ENCODE measurements at regions not wholly inside any gene's neighbourhood (a gene's known extent, or its start where the extent isn't known, plus 50 kb on each side); places are given as distances from the start of the nearest gene placed in this dataset.

- H2BK5ac ChIP-seq (ENCODE audit: low read depth, low read length, poor library complexity, severe bottlenecking) = no peak overlapping the region
- no peak overlapping the region for H3K4me2 ChIP-seq (ENCODE audit: low read depth, low read length)
- H4K8ac ChIP-seq (ENCODE audit: low read depth in 2 of 2, low read length in 2 of 2) = no peak overlapping the region
- H3K4ac ChIP-seq (ENCODE audit: low read depth, low read length) = no peak overlapping the region
- H3K14ac ChIP-seq (replicated peaks; ENCODE audit: low read depth, low read length) = no peak overlapping the region
- H3K4me3 ChIP-seq (ENCODE audit: insufficient read depth, low read depth, low read length) = no peak overlapping the region
- H2AK9ac ChIP-seq (replicated peaks; ENCODE audit: low read depth, low read length, poor library complexity) = no peak overlapping the region
- no peak overlapping the region for H2BK15ac ChIP-seq (ENCODE audit: low read depth, low read length)
- dilution Hi-C loops (cut with HindIII; ENCODE audit: low sequenced_read_pairs, unreplicated experiment) = no loop called here
- no peak overlapping the region for H2BK20ac ChIP-seq (ENCODE audit: low read depth, low read length)
- no peaks in the 10 kb centered on the region for H3K27me3 ChIP-seq (ENCODE audit: control insufficient read depth, insufficient read depth, low read length)
- H4K91ac ChIP-seq (ENCODE audit: insufficient read depth, low read depth, low read length) = no peak overlapping the region
- POLR2A ChIA-PET (ENCODE audit: unreplicated experiment) = no interaction called here
- H2AFZ ChIP-seq (replicated peaks; ENCODE audit: low read length, poor library complexity) = no peak overlapping the region
- H3K4me1 ChIP-seq (ENCODE audit: control insufficient read depth, insufficient read depth, low read length) = no peaks in the 10 kb centered on the region
- no peaks in the 10 kb centered on the region for H3K79me1 ChIP-seq (ENCODE audit: low read depth in 1 of 2, low read length in 2 of 2)
- H3K56ac ChIP-seq (ENCODE audit: extremely low read depth, insufficient read depth, low read length) = no peak overlapping the region
- no peak overlapping the region for H4K5ac ChIP-seq (ENCODE audit: low read depth, low read length)
- H3K9me1 ChIP-seq (ENCODE audit: insufficient read depth, low read length) = no peaks in the 10 kb centered on the region
- in situ Hi-C loops (cut with MboI; ENCODE audit: low sequenced_read_pairs) = no loop called here
- H3K9ac ChIP-seq (ENCODE audit: low read depth, low read length) = no peak overlapping the region
- ATAC-seq (ENCODE audit: low read depth) = no peak
- no peaks in the 10 kb centered on the region for H3K9me3 ChIP-seq (ENCODE audit: control insufficient read depth, insufficient read depth, low read length)
- TF ChIP-seq ELK1 (IDR thresholded peaks at IDR 0.05; ENCODE audit: borderline replicate concordance, low read depth, low read length) (no peak), NFE2L2 (IDR thresholded peaks at IDR 0.05; ENCODE audit: low read depth, low read length) (no peak), RAD21 (IDR thresholded peaks at IDR 0.05; ENCODE audit: low read length) (no peak), FOS (IDR thresholded peaks at IDR 0.05; ENCODE audit: low read depth, low read length) (no peak), POLR2A (IDR thresholded peaks at IDR 0.05; ENCODE audit: low read depth, low read length) (no peak)
- no peak overlapping the region for H3K18ac ChIP-seq (ENCODE audit: low read depth, low read length)
- intact Hi-C loops (cut with micrococcal nuclease) = no loop called here
- CTCF ChIA-PET = no interaction called here
- WGBS, 2 experiments (ENCODE audit: extremely low coverage in 2 of 2, insufficient read length in 1 of 2) = no CpG with 5 or more reads among the region's 2 CpGs
- no peaks in the 10 kb centered on the region for H3K36me3 ChIP-seq (ENCODE audit: control insufficient read depth, insufficient read depth, low read length)
- H4K20me1 ChIP-seq (ENCODE audit: insufficient read depth, low read length) = no peaks in the 10 kb centered on the region
- no peak overlapping the region for H2AK5ac ChIP-seq (ENCODE audit: low read depth, low read length)
- BruUV-seq (replicated peaks) = no TSS peak
- no peak for DNase-seq
- H2BK120ac ChIP-seq (ENCODE audit: low read depth, low read length) = no peak overlapping the region
- H3K27ac ChIP-seq (ENCODE audit: insufficient read depth, low read length) = no peak overlapping the region
- H3K23ac ChIP-seq (ENCODE audit: low read depth, low read length) = no peak overlapping the region
Observed at GRCh38 chrX:25754399-25754798, 383.7 kb upstream of the MAGEB18 start.

Measured in IMR-90 (cell line).